ENCODE measurements at regions not wholly inside any gene's neighbourhood (a gene's known extent, or its start where the extent isn't known, plus 50 kb on each side); places are given as distances from the start of the nearest gene placed in this dataset.
"Not testable (repeated sequence)": the region's sequence is repeated elsewhere in the genome, so short reads cannot be mapped to it uniquely, and the experiment has no call there.

GRCh38 chr4:137783923-137784322, 251.6 kb upstream of the PCDH18 start:
- intact Hi-C loops (cut with DNase I) = not testable (repeated sequence)
- DNase-seq = peak in 1 of 10 donors; percentile 49

GRCh38 chr4:137775701-137776100, 243.4 kb upstream of the PCDH18 start:
- intact Hi-C loops (cut with DNase I) = no loop called here
- DNase-seq = no peak

DNA sequence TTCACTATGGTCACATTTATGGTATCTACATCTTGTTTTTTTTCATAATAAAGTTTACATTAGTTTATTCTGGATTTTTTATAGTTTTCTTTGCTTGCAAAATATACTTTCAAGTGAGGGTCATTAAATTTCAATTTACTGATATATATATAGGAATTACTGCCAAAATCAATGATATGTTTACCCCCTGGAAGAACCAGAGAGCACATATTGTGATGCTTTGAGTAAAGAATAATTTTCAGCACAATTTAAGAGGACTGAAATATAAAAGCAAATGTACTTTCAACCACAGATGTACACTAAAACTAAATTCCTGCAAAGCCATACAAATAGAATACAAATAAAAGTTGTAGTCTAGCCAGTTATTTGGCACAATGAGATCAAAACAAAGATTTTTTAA, 242.2 kb upstream of the PCDH18 start:
- DNase-seq = no peak
- intact Hi-C loops (cut with DNase I) = no loop called here

- no peak for DNase-seq
- intact Hi-C loops (cut with DNase I) = no loop called here
Observed at GRCh38 chr4:137768881-137769280, 236.6 kb upstream of the PCDH18 start.

- intact Hi-C loops (cut with DNase I) = no loop called here
- no peak for DNase-seq
Observed at GRCh38 chr4:137768196-137768595, 235.9 kb upstream of the PCDH18 start.

GRCh38 chr4:137762591-137762990, 230.3 kb upstream of the PCDH18 start:
- DNase-seq = peak in 2 of 10 donors; percentile 2 to 7

DNA sequence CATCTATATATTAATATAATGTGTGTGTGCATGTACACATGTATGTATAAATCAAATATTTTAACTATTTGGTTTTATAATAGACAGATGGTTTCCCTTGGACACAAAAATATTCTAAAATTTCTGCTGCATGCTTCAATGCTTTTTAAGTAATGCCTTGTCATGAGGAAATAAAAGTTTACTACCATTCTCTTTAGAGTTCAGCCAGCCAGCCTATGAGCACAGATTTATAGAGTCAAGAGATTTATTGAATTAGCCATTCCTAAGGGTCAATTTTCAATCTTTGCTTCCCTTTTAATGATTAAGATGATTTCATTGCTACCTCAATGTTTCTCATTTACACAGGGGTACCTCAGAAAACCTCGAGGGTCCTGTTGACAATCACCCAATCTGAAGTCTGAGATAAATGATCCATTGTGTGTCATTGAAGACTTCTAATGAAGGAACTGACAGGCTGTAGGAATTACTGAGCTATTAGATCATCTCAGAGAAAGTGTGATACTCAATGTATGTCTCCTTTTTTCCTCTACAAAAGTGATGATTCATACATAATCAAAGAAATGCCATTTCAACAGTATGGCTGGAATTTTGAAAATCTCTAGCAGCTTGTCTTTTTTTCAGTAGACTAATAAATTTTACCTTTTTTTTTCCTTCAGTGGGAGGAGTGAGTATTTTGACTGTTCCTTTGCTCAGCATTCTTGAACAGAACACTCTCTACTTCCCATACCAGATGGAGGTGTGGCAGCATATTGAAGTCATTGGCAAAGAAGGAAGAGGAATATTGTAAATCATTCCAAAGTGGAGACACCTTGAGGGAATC, 222.6 kb upstream of the PCDH18 start:
- no peak for DNase-seq
- intact Hi-C loops (cut with DNase I) = no loop called here

More at GRCh38 chr4:137762591-137762990, 230.3 kb upstream of the PCDH18 start:
- intact Hi-C loops (cut with DNase I) = no loop called here

- intact Hi-C loops (cut with DNase I) = no loop called here
- DNase-seq = no peak
Observed at GRCh38 chr4:137749466-137749865, 217.2 kb upstream of the PCDH18 start.

GRCh38 chr4:137748616-137749015, 216.3 kb upstream of the PCDH18 start:
- DNase-seq = no peak

DNA sequence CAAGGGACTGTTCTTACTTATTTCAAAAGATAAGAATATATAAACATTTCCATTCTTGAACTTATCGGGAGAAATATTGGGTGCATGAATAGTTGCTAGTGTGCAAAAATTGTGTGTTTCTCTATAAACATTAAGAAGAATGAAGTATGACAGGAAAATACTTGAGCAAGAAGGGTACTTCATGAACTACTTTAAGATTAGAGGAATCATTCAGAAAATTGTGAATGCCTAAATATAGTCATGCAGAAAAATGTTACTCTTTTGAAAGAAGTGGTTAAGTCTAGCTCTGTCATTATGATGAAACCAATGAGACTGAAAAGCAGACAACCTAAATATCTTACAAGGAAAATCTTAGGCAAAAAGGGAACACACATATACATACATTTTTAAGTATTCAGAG, 207.8 kb upstream of the PCDH18 start:
- DNase-seq = no peak
- intact Hi-C loops (cut with DNase I) = no loop called here

More at GRCh38 chr4:137748616-137749015, 216.3 kb upstream of the PCDH18 start:
- intact Hi-C loops (cut with DNase I) = no loop called here

GRCh38 chr4:137739391-137739790, 207.1 kb upstream of the PCDH18 start:
- intact Hi-C loops (cut with DNase I) = no loop called here
- DNase-seq = no peak

GRCh38 chr4:137738375-137738990, 206.2 kb upstream of the PCDH18 start:
- no peak for DNase-seq
- intact Hi-C loops (cut with DNase I) = no loop called here

DNA sequence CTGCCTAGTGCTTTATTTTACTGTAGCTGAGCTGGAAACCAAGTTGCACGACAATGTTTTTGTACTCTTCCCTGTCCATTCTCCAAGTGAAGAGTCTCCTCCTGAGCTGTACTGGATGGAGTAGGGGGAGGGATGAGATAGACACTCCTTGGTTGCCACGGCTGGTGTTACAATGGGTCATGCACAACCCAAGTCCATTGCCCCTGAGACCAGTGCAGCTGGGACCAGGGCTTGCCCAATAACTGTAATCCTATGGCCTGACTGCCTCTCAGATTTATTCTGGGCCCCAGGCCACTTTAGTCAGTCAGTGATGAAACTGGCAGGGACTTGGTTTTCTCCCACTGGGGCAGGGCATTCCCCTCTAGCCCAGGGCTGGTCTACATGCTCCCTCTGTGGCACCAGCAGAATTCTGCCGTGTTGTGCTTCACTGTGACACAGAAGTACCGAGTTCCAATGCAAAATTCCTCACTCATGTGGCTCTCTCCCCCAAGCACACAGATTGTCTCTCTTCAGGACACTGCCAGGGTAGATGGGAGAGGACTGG, 203.3 kb upstream of the PCDH18 start:
- intact Hi-C loops (cut with DNase I) = no loop called here
- DNase-seq = peak in 1 of 10 donors; percentile 47

GRCh38 chr4:137733174-137734141, 201.2 kb upstream of the PCDH18 start:
- intact Hi-C loops (cut with DNase I) = not testable (repeated sequence)
- peak in 1 of 10 donors; percentile 78 for DNase-seq

GRCh38 chr4:137722910-137723309, 190.6 kb upstream of the PCDH18 start:
- no peak for DNase-seq

DNA sequence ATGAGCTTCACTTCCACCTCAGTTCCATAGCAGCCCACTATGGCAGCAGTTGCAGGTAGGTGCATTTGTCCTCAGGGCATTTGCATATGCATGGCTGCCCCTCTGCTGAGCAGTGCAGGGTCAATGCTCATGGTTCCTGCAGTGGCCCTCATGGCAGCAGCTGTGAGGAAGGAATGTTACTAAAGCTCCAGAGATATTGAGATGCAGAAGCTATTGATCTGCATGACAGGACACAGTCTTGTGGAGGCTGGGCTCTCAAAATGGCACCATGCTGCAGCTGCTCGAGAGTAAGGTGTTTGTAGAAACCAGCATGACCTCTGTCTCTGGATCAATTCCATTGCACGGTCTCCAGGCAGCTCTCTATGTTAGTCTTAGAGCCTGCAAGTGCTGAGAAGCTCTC, 179.2 kb upstream of the PCDH18 start:
- peak in 1 of 10 donors; percentile 56 for DNase-seq

More at GRCh38 chr4:137722910-137723309, 190.6 kb upstream of the PCDH18 start:
- intact Hi-C loops (cut with DNase I) = no loop called here

DNA sequence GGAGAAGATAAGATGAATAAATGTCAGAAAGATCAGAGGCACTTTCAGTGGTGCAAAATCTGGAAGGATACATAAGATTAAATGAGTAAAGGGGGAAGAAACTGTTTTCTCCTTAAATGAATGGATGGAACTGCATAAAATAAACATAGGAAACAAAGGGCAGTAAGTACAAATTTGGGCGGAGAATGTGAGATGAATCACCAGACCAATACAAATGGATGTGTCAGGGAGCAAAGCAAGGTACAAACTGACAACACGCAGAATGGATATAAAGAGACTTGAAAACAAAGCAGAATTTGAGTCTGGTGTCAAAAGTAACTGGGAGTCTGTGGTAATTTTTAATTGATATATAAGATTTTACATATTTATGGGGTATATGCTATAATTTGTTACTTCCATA, 175.3 kb upstream of the PCDH18 start:
- intact Hi-C loops (cut with DNase I) = no loop called here
- DNase-seq = no peak

More for the DNA sequence above, 179.2 kb upstream of the PCDH18 start:
- intact Hi-C loops (cut with DNase I) = no loop called here

GRCh38 chr4:137707102-137707620, 174.9 kb upstream of the PCDH18 start:
- DNase-seq = no peak
- intact Hi-C loops (cut with DNase I) = no loop called here

- DNase-seq = no peak
- intact Hi-C loops (cut with DNase I) = no loop called here
Observed at GRCh38 chr4:137705171-137705783, 173.0 kb upstream of the PCDH18 start.

- DNase-seq = no peak
- intact Hi-C loops (cut with DNase I) = no loop called here
Observed at GRCh38 chr4:137703195-137703594, 170.9 kb upstream of the PCDH18 start.
